B cell (primary cell): ENCODE measurements at regions not wholly inside any gene's neighbourhood (a gene's known extent, or its start where the extent isn't known, plus 50 kb on each side); places are given as distances from the start of the nearest gene placed in this dataset.

Experiments used
- ATAC-seq: fragments of 200-7000 bp; cut with Tn5 transposase; one replicate; pipeline ENCODE4 v1.10.0; 2021; ENCODE audit warnings: low read depth, mild to moderate bottlenecking, moderate number of reproducible peaks, moderate library complexity
- CTCF ChIA-PET: fragments of 350-600 bp; sonication (Branson Sonifier 250); formaldehyde crosslinking; loops from one replicate; lab custom pipeline; 2021; ENCODE audit warnings: antibody characterized with exemption, inconsistent platforms; lab: Charles Lee
- POLR2A ChIA-PET: fragments of 350-600 bp; sonication (Branson Sonifier 250); formaldehyde crosslinking; loops from one replicate; lab custom pipeline; 2021; ENCODE audit warnings: antibody characterized with exemption; lab: Charles Lee
- DNase-seq: peaks from one replicate; pipeline ENCODE4 v3.0.0; 2013
- H2AFZ ChIP-seq: 2 replicates; pipeline ENCODE4 v1.6.1; 2012; ENCODE audit warnings: mild to moderate bottlenecking, low read depth, low read length; ENCODE audit not compliant: insufficient read depth, poor library complexity, severe bottlenecking
- H3K27ac ChIP-seq, 2 donors: 1 replicate in 1 of 2; 2 replicates in 1 of 2; pipeline ENCODE4 v1.5.1; 2012 to 2013; ENCODE audit warnings: low read length in 2 of 2, mild to moderate bottlenecking in 2 of 2, moderate library complexity in 1 of 2
- H3K27me3 ChIP-seq, 4 experiments: fragments of 200-600 bp in 1 of 4; sonication (generic) in 1 of 4; replicated peaks in 1 of 4; 1 replicate in 2 of 4; 2 replicates in 2 of 4; pipeline versions ENCODE4 v1.6.1 to v1.7.0; 2013 to 2016; ENCODE audit warnings: low read length in 3 of 4, mild to moderate bottlenecking in 2 of 4, mixed read lengths in 1 of 4, moderate library complexity in 1 of 4; ENCODE audit not compliant: insufficient read depth in 4 of 4, control insufficient read depth in 3 of 4; ENCODE audit errors: control extremely low read depth in 1 of 4
- H3K36me3 ChIP-seq, 2 experiments: replicated peaks in 1 of 2; 1 replicate in 1 of 2; 2 replicates in 1 of 2; pipeline versions ENCODE4 v1.6.1 to v1.7.1; 2013; ENCODE audit warnings: low read length in 1 of 2; ENCODE audit not compliant: insufficient read depth in 2 of 2, control insufficient read depth in 1 of 2; ENCODE audit errors: control extremely low read depth in 1 of 2, extremely low read depth in 1 of 2
- H3K4me1 ChIP-seq, 2 donors: fragments of 200-600 bp in 1 of 2; sonication (generic) in 1 of 2; 1 replicate in 1 of 2; 2 replicates in 1 of 2; pipeline versions ENCODE4 v1.5.1 to v1.6.1; 2013 to 2017; ENCODE audit warnings: low read length in 2 of 2; ENCODE audit not compliant: control insufficient read depth in 2 of 2, insufficient read depth in 2 of 2
- H3K4me2 ChIP-seq: replicated peaks from 2 replicates; pipeline ENCODE3; 2012; ENCODE audit warnings: mild to moderate bottlenecking, low read depth, low read length; ENCODE audit not compliant: poor library complexity, severe bottlenecking
- H3K4me3 ChIP-seq, 5 experiments: fragments of 200-600 bp in 1 of 5; sonication (generic) in 1 of 5; 1 replicate in 3 of 5; 2 replicates in 2 of 5; pipeline versions ENCODE4 v1.5.1 to v1.7.0; 2011 to 2016; ENCODE audit warnings: low read length in 4 of 5, mild to moderate bottlenecking in 4 of 5, low read depth in 2 of 5, control low read depth in 1 of 5, moderate library complexity in 1 of 5; ENCODE audit not compliant: insufficient read depth in 1 of 5; ENCODE audit errors: control extremely low read depth in 1 of 5, extremely low read depth in 1 of 5
- H3K79me2 ChIP-seq: fragments of 200-600 bp; sonication (generic); one replicate; pipeline ENCODE4 v1.6.0; 2016; ENCODE audit warnings: low read length; ENCODE audit not compliant: control insufficient read depth, insufficient read depth
- H3K9ac ChIP-seq: fragments of 200-600 bp; sonication (generic); 2 replicates; pipeline ENCODE4 v1.6.1; 2017; ENCODE audit warnings: mild to moderate bottlenecking, low read length, moderate library complexity
- H3K9me3 ChIP-seq, 3 donors: one replicate each; pipeline versions ENCODE4 v1.6.1 to v1.7.1; 2013; ENCODE audit warnings: low read length in 2 of 3; ENCODE audit not compliant: control insufficient read depth in 2 of 3, insufficient read depth in 1 of 3; ENCODE audit errors: control extremely low read depth in 1 of 3
- H4K20me1 ChIP-seq: 2 replicates; pipeline ENCODE4 v1.6.0; 2012; ENCODE audit warnings: mild to moderate bottlenecking, low read length; ENCODE audit not compliant: insufficient read depth, control insufficient read depth, poor library complexity, severe bottlenecking
- H3K27ac Mint-ChIP-seq: one replicate; pipeline ENCODE4 v1.8.0; 2021; ENCODE audit warnings: mixed read lengths
- H3K27me3 Mint-ChIP-seq: one replicate; pipeline ENCODE4 v1.8.0; 2021; ENCODE audit warnings: mixed read lengths
- H3K4me1 Mint-ChIP-seq: one replicate; pipeline ENCODE4 v1.8.0; 2021; ENCODE audit warnings: mixed read lengths
- H3K4me3 Mint-ChIP-seq: one replicate; pipeline ENCODE4 v1.8.0; 2021; ENCODE audit warnings: mixed read lengths
- H3K9me3 Mint-ChIP-seq: one replicate; pipeline ENCODE4 v1.8.0; 2022; ENCODE audit warnings: mixed read lengths; ENCODE audit not compliant: insufficient read depth
- CTCF ChIP-seq: fragments of 200-600 bp; IDR thresholded peaks from one replicate; pipeline ENCODE4 v1.8.0; 2022; ENCODE audit warnings: antibody characterized with exemption, mild to moderate bottlenecking
- EZH2 ChIP-seq: IDR thresholded peaks from 2 replicates; pipeline ENCODE4 v1.6.1; 2012; ENCODE audit warnings: borderline replicate concordance, low read depth, mild to moderate bottlenecking, moderate library complexity, low read length; ENCODE audit not compliant: insufficient read depth, poor library complexity, severe bottlenecking
- WGBS: methylation state at CpG from one replicate; pipeline ENCODE4 v1.1.5; 2013; ENCODE audit warnings: missing lambda C conversion rate; ENCODE audit not compliant: insufficient coverage; 5-methylcytosine and 5-hydroxymethylcytosine counted together
- intact Hi-C: fragments of 100-400 bp; cut with micrococcal nuclease; formaldehyde crosslinking; loops from one replicate; pipeline ENCODE4 v1.10.0; 2022

- DNase-seq: peak; percentile 84
- Mint-ChIP-seq H3K27ac (peak overlapping the region; percentile 98), H3K4me1 (peaks cover 75% of the 10 kb centered on the region), H3K9me3 (no peaks in the 10 kb centered on the region), H3K27me3 (no peaks in the 10 kb centered on the region), H3K4me3 (peak overlapping the region; percentile 84)
- Histone ChIP-seq H3K4me1 (peaks cover 69 to 72% of the 10 kb centered on the region in 2 donors), H3K9ac (peak overlapping the region; percentile 50), H3K36me3 (no peaks in the 10 kb centered on the region), H3K9me3 (peaks cover 0 to 2% (median 0%) of the 10 kb centered on the region in 3 donors), H3K79me2 (peaks cover 39% of the 10 kb centered on the region), H2AFZ (no peak overlapping the region), H3K4me2 (peak overlapping the region; percentile 69), H3K27me3 (no peaks in the 10 kb centered on the region), H4K20me1 (no peaks in the 10 kb centered on the region), H3K4me3 (peak overlapping the region in 3 of 5 experiments; percentile 6 to 48 (median 32)), H3K27ac (peak overlapping the region; percentile 93 to 94)
- intact Hi-C loops: loop anchor here (2.0 to 5.0 kb wide), 3 partner anchors 51 to 496 kb away; partner anchors contain the start of genes NAF1 and TMA16
- TF ChIP-seq CTCF (no peak), EZH2 (no peak)
- ChIA-PET CTCF (interaction anchor here (0.9 to 26.5 kb wide), 13 partner anchors 12 to 105 kb away, joined by 3 to 1334 read pairs (median 8); no protein-coding TSS in a partner anchor), POLR2A (interaction anchor here (0.6 to 2.8 kb wide), 11 partner anchors 11 to 169 kb away, joined by 3 to 39 read pairs (median 4); partner anchors contain the start of gene TMA16)
- peak; percentile 71 for ATAC-seq
- WGBS: no CpG with 5 or more reads among the region's 5 CpGs
These were observed 169.2 kb downstream of the TMA16 start for GRCh38 chr4:163663454-163664225.
